ENCODE measurements at regions not wholly inside any gene's neighbourhood (a gene's known extent, or its start where the extent isn't known, plus 50 kb on each side); places are given as distances from the start of the nearest gene placed in this dataset.

GRCh38 chr5:12716664-12717063 lies 812.4 kb upstream of the CTNND2 start:
- TF ChIP-seq CTCF (IDR thresholded peaks at IDR 0.05; ENCODE audit: low read depth, low read length): no peak
- no peak overlapping the region for H3K4me3 ChIP-seq (ENCODE audit: low read depth, low read length)
- H3K36me3 ChIP-seq: no peaks in the 10 kb centered on the region
- H3K27me3 ChIP-seq (ENCODE audit: insufficient read depth, low read depth, severe bottlenecking): no peaks in the 10 kb centered on the region
- no peak for DNase-seq
- no peak overlapping the region for H3K27ac ChIP-seq
- peaks cover 4% of the 10 kb centered on the region for H3K9me3 ChIP-seq (ENCODE audit: severe bottlenecking)

- Histone ChIP-seq H3K27me3 (ENCODE audit: insufficient read depth, low read depth, severe bottlenecking) (no peaks in the 10 kb centered on the region), H3K4me3 (ENCODE audit: low read depth, low read length) (no peak overlapping the region), H3K36me3 (no peaks in the 10 kb centered on the region), H3K27ac (no peak overlapping the region), H3K9me3 (ENCODE audit: severe bottlenecking) (no peaks in the 10 kb centered on the region)
- no peak for DNase-seq
- TF ChIP-seq CTCF (IDR thresholded peaks at IDR 0.05; ENCODE audit: low read depth, low read length): no peak
These were observed 803.3 kb upstream of the CTNND2 start for GRCh38 chr5:12707560-12707959.

GRCh38 chr5:12704955-12705354 lies 800.7 kb upstream of the CTNND2 start:
- Histone ChIP-seq H3K27ac (no peak overlapping the region), H3K36me3 (no peaks in the 10 kb centered on the region), H3K9me3 (ENCODE audit: severe bottlenecking) (no peaks in the 10 kb centered on the region), H3K27me3 (ENCODE audit: insufficient read depth, low read depth, severe bottlenecking) (no peaks in the 10 kb centered on the region), H3K4me3 (ENCODE audit: low read depth, low read length) (no peak overlapping the region)
- peak; percentile 15; the same call in 1 of the 2 replicates for TF ChIP-seq CTCF (IDR thresholded peaks at IDR 0.05; ENCODE audit: low read depth, low read length)
- no peak for DNase-seq

GRCh38 chr5:12703254-12703653 lies 799.0 kb upstream of the CTNND2 start:
- Histone ChIP-seq H3K27me3 (ENCODE audit: insufficient read depth, low read depth, severe bottlenecking) (no peaks in the 10 kb centered on the region), H3K4me3 (ENCODE audit: low read depth, low read length) (no peak overlapping the region), H3K9me3 (ENCODE audit: severe bottlenecking) (no peaks in the 10 kb centered on the region), H3K27ac (no peak overlapping the region), H3K36me3 (no peaks in the 10 kb centered on the region)
- DNase-seq: no peak
- TF ChIP-seq CTCF (IDR thresholded peaks at IDR 0.05; ENCODE audit: low read depth, low read length): no peak

GRCh38 chr5:12695651-12696050 lies 791.4 kb upstream of the CTNND2 start:
- Histone ChIP-seq H3K4me3 (ENCODE audit: low read depth, low read length) (no peak overlapping the region), H3K27me3 (ENCODE audit: insufficient read depth, low read depth, severe bottlenecking) (no peaks in the 10 kb centered on the region), H3K9me3 (ENCODE audit: severe bottlenecking) (no peaks in the 10 kb centered on the region), H3K27ac (no peak overlapping the region), H3K36me3 (no peaks in the 10 kb centered on the region)
- no peak for TF ChIP-seq CTCF (IDR thresholded peaks at IDR 0.05; ENCODE audit: low read depth, low read length)
- DNase-seq: no peak

GRCh38 chr5:12691330-12691729 lies 787.1 kb upstream of the CTNND2 start:
- DNase-seq: peak; percentile 27
- TF ChIP-seq CTCF (IDR thresholded peaks at IDR 0.05; ENCODE audit: low read depth, low read length): no peak
- H3K9me3 ChIP-seq (ENCODE audit: severe bottlenecking): no peaks in the 10 kb centered on the region
- no peaks in the 10 kb centered on the region for H3K36me3 ChIP-seq
- H3K27ac ChIP-seq: no peak overlapping the region
- no peak overlapping the region for H3K4me3 ChIP-seq (ENCODE audit: low read depth, low read length)
- no peaks in the 10 kb centered on the region for H3K27me3 ChIP-seq (ENCODE audit: insufficient read depth, low read depth, severe bottlenecking)

All from WERI-Rb-1 (cell line).